HG02623 (cell line): ENCODE measurements at regions not wholly inside any gene's neighbourhood (a gene's known extent, or its start where the extent isn't known, plus 50 kb on each side); places are given as distances from the start of the nearest gene placed in this dataset.

ENCODE experiments used
- ATAC-seq: cut with Tn5 transposase; IDR thresholded peaks from one replicate; pipeline ENCODE4 v1.9.1; 2021; ENCODE audit warnings: moderate library complexity; ENCODE audit not compliant: unreplicated experiment

DNA sequence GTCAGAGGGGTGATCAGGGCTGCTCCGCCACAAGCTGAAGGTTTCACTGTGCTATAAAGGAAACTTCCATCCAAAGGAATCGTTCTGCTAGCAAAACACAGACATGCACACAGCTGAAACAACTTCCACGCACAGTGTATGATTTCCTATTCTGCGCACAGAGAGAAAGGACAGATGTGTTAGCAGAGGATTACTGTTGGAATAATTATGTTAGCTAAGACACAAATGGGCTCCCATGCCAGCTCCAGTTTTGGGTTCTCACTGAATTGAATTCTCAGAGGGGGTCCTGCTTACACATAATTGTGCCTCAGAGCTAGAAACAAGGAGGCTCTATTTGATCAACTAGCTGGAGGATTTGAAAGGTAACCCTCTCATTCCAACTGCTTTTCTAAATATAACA, 352.4 kb downstream of the IRX2 start:
- no peak for ATAC-seq

DNA sequence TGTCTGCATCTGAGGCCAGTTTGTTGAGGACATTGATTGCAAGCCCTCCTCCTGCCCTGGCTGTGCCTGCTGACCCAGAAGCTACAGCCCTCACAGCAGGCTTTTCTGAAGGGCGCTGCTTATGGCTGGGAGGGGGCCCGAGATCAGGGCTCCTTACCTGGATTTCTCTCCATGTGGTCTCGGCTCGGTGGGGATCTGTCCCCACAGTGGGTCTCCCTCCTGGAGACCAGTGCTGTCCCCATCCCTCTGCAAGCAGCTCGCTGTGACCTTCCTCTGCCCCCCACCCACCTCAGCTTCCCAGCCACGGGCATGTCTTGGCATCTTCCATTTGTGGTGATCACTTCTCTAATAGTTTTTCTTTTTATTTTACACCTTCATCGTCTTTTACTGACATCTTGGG, 357.9 kb downstream of the IRX2 start:
- no peak for ATAC-seq

DNA sequence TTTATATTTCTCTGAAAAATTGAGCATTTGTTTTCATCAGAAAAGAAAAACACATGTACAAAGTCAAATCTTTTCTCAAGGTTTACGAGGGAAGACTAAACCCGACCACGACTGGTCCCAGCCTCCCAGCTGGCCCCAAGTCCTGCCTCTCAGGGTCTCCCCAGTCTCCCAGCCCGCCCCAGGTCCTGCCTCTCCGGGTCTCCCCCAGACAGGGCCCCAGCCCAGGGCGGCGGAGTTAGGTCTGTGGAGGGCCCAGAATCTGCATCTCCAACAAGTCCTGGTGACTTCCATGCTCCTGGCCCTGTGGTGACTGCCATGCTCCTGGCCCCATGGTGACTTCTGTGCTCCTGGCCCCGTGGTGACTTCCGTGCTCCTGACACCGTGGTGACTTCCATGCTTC, 359.9 kb downstream of the IRX2 start:
- ATAC-seq, result no peak

DNA sequence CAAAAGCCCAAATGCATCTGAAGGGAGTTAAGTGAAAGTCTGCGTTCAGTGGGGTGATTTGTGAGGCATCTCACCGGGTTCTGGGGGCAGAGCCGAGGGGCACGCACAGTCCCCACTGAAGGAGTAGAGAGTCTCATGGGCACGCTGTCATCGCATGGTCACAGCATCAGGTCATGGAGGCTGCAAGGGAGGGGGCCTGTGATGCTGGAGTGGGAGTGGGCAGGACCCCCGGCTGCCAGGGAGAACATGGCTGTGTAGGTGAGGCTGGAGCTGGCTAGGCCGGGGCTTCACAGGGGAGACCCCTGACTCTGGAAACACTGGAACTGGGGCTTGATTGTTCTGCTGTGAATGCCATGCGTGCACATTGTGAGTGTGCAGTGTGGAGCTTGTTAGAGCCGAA, 360.5 kb downstream of the IRX2 start:
- no peak for ATAC-seq

DNA sequence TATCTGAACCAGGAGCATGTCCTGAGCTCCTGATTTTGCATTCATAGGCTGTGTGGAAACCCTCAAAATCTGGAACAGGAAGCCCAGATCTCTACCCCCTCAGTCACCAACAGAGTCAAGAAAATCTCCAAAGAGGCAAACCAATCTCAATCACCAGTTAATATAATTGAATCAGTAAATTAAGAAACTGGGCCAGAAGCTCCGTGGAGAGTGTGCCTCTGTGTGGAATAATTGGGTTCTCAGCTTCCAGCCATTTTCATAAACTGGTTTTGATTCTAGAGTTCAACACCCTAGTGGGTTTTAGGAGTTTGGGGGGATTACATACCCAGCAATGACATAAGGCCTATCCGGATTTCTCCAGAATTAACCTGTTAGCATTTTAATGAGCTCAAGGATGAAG, 362.9 kb downstream of the IRX2 start:
- ATAC-seq, result no peak

DNA sequence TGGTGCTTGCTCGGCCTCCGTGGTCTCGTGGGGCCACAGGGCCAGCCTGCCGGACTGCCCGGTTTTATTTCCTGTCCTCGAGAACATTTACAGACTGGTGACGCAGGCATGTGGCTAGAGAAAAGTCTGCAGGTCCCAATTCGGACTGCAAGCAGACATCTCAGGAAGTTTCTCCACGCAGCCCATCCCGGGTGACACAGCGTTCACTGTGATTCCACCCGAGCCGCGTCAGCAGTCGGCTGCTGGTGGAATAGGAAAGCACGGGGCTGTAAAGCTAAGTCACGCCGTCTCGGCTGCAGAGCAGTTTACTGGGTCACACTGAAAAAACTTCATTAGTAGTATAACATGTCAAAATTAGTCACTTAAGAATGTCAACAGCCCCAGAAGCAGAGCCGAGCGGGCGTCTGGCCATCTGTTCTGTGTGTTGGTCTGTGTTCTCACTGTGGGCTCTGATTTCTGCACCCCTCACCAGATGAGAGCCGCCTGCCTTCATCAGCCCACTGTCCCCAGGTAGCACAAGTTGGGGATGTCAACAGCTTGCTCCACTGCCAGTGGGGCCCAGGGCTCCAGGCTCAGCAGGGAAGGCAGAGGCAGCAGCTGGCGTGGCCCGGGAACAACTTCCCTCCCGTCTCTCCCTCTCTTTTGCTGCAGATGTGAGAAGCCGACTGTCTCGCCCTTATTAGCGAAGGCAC, 363.7 kb downstream of the IRX2 start:
- no peak for ATAC-seq

DNA sequence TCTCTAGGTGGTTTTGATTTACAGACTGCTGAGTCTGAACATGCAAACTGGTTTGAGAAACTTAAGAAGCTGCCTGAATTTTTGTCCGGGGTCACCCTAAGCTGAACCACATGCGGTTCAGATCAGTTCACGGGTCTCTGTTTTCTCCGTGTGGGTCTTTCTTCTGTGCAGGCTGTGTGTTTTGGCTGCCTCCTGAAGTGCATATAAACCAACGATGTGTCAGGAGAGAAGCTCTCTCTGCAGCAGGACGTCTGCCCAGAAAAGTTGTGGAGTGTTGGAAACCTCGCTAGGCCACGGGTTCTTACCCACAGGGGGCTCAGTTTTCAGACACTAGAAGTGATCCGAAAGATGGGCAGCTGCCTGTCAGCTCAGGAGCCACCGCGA, 364.2 kb downstream of the IRX2 start:
- no peak for ATAC-seq

DNA sequence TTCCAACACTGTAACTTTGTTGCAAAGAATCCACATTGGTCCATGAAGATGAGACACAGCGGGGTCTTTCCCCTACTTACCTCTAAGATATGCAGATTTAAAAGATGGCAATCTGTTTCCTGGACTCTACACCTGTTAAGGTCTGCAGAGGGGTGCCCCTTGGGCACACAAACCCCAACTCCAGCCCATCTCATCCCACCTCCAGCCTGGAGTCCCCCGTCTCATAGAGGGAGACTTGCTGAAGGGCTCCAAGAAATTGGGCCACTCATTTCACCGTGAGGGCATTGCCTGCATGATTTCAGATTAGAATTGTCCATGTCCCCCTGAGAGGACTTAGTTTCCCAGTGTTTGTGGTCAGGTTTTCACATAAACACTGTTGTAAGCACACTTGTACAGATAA, 365.7 kb downstream of the IRX2 start:
- no peak for ATAC-seq

DNA sequence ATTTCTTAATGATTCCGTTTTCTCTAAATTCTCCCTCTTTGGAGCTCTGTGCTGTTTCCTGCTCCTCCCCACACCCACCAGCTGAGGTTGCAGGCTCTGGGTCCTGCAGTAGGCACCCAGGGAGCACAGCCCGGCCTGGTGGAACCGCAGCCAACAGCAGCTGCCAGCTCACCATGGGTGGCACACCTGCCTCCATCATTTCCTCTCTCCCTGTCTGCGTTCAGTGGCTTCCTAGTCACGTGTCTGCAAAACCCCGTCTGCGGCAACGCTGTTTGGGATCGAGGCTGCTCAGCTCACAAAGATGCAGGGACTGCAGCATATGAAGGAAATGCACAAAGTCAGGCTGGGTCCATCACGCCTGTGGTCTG, 367.8 kb downstream of the IRX2 start:
- no peak for ATAC-seq

DNA sequence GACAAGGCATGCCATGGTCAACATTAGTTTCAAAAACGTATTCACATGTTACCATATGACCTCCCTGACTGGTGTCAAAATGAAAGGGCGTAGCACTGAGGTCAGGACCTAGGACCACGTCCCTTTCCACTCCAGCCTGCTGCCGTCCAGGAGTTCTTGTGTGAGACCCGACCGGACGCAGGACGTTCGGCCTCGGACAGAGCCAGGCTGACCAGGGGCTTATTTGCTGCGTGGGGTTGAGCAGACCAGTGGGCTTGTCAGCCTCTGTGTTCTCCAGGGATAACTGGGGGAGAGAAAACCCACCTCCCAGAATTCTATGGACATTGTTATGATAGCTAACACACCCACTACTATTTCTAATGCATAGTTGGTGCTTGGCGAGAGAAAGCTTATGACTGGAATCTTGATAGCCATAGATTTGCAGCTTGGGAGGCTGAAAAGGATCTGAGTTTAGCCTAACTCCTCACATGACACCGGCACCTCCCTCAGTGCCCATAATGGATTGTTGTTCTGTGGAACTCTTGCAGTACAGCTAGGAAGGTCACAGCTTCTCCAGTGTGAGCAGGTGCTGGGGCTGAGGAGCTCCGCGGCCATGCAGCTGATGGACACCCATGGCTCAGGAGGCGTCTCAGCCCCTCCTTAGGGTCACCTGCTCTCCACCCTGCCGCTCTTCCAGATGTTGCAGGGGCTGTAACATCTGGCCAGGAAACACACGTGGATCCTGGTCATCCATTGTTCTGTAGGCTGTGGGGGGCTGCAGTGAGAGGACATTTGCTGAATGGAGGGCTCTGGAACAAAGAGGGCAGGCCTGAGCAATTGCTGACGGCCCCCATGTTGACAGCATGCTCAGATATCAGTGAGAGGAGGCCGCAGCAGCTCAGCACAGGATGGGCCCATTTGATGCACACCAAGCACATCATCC, 368.4 kb downstream of the IRX2 start:
- no peak for ATAC-seq

DNA sequence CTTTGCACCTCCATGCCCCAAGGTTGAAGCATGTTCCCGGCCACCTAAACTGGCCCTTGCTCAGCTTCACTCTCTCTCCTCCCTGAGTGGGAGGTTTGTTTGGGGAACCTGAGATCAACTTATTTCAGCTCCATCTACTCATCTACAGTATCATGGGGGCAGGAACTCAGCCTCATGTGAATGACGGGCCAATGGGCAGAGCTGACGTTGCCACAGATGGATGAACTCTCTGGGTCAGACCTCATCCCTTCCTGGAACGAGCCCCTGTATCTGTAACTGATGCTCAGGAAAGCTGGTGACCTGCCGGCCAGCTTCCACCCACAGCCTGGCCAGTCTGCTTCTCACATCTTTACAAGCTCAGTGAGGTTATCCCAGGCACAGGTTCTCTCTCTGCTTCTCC, 369.6 kb downstream of the IRX2 start:
- no peak for ATAC-seq

DNA sequence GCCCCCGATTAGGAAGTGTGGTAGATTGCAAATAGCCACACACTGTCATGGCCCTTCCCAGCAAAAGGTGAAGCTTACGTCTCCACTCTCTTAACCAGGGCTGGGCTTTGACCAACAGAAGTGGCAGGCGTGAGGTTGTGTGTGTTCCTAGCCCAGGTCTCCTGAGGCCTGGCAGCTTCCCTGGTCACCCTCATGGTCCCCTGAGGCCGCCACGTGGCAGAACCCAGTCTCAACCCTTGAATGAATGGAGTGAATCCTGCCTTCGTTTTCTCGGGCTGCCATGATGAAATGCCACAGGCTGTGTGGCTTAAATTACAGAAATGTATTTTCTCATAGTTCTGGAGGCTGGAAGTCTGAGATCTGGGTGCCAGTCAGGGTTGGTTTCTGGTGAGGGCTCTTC, 370.4 kb downstream of the IRX2 start:
- no peak for ATAC-seq

DNA sequence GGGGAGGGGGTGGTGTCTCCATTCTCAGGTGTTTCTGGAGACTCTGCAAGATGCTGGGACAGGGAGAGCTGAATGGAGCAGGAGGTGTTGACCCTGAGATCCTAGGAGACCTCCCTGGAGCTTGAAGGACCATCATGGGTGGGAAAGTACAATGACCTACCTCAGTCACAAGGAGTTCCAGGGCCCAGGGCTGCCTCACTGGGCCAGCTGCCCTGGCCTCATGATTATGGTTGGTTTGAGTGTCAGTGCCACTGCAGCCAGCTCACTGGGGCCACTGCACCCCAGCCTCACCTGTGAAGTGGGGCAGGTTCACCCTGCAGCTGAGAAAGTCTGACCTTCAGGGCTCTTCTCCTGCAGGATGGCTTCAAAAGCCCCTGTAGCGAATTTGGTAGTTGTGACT, 372.5 kb downstream of the IRX2 start:
- ATAC-seq, result no peak

DNA sequence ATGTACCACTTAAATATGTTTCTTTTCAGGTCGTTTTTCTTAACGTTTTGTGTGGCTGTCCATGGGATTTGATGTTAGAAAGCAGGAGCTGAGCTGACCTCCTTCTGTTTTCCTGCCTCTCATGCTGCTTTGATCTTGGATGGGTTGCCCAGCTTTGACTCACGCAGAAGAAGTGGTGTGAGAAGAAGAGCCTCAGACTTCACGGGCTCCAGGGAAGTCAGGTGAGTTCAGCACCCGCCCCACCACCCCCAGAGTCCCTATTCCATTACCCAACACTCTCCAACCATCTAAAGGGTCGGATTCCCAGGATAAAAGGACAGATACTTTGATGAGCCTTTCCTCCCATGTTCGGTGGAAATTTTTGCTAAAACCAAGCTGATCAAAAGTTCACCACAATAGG, 373.4 kb downstream of the IRX2 start:
- ATAC-seq, result no peak

DNA sequence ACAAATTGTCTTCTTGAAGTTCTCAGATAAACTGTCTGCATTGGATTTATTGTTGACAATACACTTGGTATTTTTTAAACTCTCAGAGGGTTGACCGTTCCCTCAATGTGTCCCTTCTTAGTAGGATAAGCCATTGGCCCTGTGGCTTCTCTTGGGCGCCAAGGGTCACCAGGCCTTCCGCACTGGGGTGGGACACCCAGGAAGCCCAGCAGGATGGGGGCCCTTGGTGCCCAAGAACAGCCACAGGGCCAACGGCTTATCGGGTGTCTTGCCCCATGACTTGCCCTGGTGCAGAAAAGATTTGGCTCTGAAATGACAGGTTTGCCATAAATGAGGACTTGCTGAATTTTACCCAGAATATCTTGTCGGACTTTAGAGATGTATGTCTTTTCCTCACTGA, 375.0 kb downstream of the IRX2 start:
- no peak for ATAC-seq

DNA sequence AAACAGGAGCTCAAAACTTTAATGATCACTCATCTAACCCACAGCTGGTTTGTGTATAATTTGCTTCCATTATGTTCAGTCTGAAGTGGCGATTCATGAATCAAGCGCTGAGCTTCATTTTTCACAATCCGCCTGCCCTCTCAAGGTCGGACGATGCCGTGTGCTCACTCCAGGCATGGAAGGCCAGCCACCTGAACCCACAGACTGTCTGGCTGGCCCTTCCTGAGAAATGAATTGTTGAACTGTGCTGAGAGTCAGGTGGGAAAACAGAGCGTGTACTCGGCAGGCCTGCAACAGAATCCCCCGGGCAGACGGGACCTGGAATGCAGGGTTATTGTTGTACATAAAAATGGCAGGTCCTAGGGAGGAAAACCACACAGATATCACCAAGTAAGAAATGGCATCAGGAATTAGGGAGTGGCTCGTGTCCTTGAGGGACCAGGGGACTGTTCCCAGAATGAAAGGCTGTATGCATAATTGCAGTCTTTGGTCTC, 375.7 kb downstream of the IRX2 start:
- ATAC-seq, result no peak

DNA sequence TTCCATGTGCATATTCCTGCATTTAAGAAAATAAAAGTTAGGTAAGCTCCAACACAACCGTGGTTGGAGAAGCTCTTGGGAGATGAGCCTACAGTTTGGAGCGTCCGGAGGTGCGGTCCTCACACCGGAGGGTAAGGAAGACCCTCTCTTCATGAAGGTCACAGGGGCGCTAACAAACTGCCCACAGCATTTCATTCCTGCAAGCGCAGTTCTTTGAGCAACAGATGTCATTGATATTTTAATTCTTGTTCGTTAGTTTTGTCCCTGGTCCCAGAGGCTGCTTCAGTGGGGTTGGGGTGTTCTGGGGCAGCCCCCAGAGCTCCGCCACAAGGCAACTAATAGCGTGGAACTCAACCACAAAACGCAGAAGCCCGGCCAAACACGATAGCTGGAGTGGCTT, 376.2 kb downstream of the IRX2 start:
- no peak for ATAC-seq

DNA sequence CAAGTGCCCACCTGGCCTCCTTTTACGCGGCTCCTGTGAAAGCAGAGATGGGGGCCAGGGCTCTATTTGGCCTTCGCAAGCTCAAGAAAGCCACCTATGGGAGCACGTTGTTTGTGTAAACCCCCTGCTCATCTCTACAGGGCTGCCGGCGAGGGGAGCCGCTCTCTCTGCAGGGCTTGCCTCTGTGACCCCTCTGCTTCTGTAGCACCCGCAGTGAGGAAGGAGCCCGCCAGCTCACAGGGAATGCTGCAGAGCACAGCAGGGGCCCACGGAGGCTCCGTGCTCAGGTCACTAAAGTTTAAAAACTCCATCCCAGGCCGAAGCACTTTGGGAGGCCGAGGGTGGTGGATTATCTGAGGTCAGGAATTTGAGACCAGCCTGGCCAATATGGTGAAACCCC, 376.8 kb downstream of the IRX2 start:
- no peak for ATAC-seq

DNA sequence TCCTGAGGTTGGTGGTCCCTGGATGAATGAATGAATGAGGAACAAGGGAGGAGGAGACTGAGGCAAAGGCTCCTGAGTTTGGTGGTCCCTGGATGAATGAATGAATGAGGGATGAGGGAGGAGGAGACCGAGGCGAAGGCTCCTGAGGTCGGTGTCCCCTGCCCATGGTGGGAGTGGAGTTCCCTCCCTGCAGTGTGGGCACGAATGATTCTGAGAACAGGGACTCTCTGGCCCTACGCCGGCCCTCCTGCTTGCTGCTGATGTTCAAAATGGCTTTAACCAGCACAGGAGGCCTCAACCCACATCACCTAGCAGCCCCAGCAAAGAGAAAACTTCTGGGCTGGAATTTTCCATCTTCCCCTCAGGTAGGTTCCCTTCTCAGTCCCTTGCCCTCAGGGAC, 377.8 kb downstream of the IRX2 start:
- no peak for ATAC-seq

DNA sequence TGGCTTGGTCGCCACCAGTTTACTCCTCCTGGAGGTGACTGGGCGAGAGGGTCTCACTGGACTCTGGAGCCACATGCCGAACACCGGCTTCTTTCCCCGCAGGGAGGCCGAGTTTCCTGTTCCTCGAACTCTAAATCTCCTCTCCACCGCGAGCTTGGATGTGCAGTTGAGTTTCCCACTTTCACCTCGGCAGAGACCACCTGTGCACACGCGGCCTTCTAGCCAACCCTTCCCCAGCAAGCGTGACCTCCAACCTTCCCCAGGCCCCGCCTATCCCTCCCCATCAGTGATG, 380.1 kb downstream of the IRX2 start:
- no peak for ATAC-seq

DNA sequence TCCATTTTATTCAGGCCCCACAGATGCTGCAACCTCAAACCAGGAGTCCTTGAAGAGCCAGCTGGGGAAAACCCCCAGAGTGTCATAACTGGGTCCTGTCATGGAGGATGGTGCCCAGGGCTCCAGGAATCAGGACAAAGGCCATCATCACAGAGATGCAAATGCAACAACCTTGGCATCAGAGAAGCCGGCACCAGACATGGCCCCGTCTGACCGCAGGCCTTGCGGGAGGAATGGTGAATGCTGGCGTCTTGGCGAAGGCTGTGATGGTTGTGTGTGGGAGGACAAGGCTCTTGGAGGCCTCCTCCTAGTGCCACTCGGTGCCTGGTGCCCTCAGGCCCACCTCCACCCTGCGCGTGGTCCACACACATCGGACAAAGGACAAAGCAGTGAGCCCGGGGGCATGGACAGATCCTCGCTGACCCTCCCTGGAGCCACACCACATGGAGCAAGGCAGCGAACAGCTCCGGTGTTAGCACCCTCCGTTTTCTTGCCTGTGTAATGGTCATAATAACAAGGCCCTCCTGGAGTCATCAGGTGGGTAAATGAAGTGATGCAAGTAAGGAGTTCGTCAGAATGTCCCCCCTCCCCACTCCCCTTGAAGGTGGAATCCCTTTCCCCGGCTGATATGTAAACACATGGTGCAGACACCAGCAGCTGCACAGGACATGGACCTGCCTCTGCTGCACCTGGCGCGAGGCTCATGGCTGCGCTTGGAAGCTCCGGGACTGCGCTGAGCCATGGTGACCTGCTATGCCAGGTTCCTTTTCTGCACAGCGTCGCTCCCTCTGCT, 380.7 kb downstream of the IRX2 start:
- no peak for ATAC-seq

DNA sequence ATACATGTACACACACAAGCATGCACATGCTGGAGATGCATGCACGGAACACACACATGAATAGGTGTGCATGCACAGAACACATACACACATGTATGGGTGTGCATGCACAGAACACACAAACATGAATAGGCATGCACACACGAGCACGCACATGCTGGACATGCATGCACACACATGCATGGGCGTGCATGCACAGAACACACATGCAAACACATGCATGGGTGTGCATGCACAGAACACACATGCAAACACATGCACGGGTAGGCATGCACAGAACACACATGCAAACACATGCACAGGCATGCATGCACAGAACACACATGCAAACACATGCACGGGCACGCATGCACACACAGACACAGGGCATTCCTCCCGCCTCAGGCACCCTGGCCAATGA, 382.3 kb downstream of the IRX2 start:
- ATAC-seq, result no peak
